ENCODE measurements at regions not wholly inside any gene's neighbourhood (a gene's known extent, or its start where the extent isn't known, plus 50 kb on each side); places are given as distances from the start of the nearest gene placed in this dataset.

DNA sequence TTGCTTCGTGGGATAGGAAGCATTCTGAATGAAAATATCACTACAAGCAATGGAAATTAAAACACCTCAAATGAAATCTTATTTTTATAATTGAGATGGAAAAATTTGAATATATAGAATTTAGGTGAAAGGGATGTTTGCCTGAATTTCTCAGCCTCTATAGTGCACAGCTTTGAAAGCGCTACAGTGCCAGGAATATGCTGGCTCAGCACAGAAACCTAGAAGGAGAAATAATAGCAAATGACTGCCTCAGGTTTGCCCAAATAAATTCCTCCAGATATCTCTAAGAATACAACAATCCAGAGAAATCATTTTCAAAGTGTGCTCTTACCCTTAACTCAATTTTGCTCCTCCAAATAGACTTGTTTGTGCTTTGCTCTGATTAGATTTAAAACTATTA, 141.1 kb upstream of the ZNF385D start:
- Histone ChIP-seq H2BK15ac (ENCODE audit: low read depth, low read length) (no peak overlapping the region), H4K8ac (replicated peaks; ENCODE audit: insufficient read length, low read depth, low read length) (no peak overlapping the region), H2AFZ (ENCODE audit: low read length) (no peak overlapping the region), H3K4me2 (ENCODE audit: insufficient read depth, insufficient read length, low read length) (no peak overlapping the region), H3T11ph (ENCODE audit: low read length) (no peak overlapping the region), H2BK12ac (ENCODE audit: insufficient read length, low read depth, low read length) (no peak overlapping the region), H2BK5ac (ENCODE audit: insufficient read length, low read length) (no peak overlapping the region), H3K4me1 (ENCODE audit: insufficient read depth, low read length) (no peaks in the 10 kb centered on the region), H4K20me1 (ENCODE audit: control insufficient read depth, insufficient read depth, insufficient read length) (no peaks in the 10 kb centered on the region), H3K79me1 (ENCODE audit: insufficient read depth, low read depth, low read length, poor library complexity, severe bottlenecking) (no peaks in the 10 kb centered on the region), H3K4ac (ENCODE audit: low read depth, low read length) (no peak overlapping the region), H4K5ac (ENCODE audit: insufficient read length, low read depth, low read length) (no peak overlapping the region), H2BK120ac (ENCODE audit: low read depth, low read length, poor library complexity, severe bottlenecking) (no peak overlapping the region), H3K79me2 (ENCODE audit: insufficient read depth, low read length) (no peaks in the 10 kb centered on the region), H3K9ac (ENCODE audit: extremely low read depth, insufficient read length, low read length) (no peak overlapping the region), H2BK20ac (ENCODE audit: low read depth, low read length, poor library complexity, severe bottlenecking) (no peak overlapping the region), H3K23me2 (ENCODE audit: insufficient read length, low read depth, low read length, poor library complexity, severe bottlenecking) (no peaks in the 10 kb centered on the region), H2AK5ac (ENCODE audit: insufficient read length, low read length) (no peak overlapping the region), H3K27ac (ENCODE audit: insufficient read length, low read depth, low read length) (no peak overlapping the region), H3K56ac (ENCODE audit: insufficient read length, low read depth, low read length) (no peak overlapping the region), H3K27me3 (ENCODE audit: insufficient read depth, low read length) (no peaks in the 10 kb centered on the region), H3K9me3 (ENCODE audit: control insufficient read depth, low read depth, low read length) (no peaks in the 10 kb centered on the region), H3K23ac (ENCODE audit: insufficient read length, low read depth, low read length) (no peak overlapping the region), H3K18ac (ENCODE audit: insufficient read length, low read depth, low read length) (no peak overlapping the region), H3K14ac (ENCODE audit: insufficient read depth, low read length) (no peak overlapping the region), H4K91ac (ENCODE audit: insufficient read length, low read depth, low read length) (no peak overlapping the region)
- no peaks in the 10 kb centered on the region for H3K27me3 Mint-ChIP-seq (ENCODE audit: low read depth)
- no peaks in the 10 kb centered on the region for H3K36me3 Mint-ChIP-seq (ENCODE audit: insufficient read depth in 1 of 3, low read depth in 3 of 3)
- H3K4me3 Mint-ChIP-seq, result no peak overlapping the region
- DNase-seq, result no peak
- no peak overlapping the region for H3K27ac Mint-ChIP-seq
- no peaks in the 10 kb centered on the region for H3K4me1 Mint-ChIP-seq
- TF ChIP-seq, protein P1, sequence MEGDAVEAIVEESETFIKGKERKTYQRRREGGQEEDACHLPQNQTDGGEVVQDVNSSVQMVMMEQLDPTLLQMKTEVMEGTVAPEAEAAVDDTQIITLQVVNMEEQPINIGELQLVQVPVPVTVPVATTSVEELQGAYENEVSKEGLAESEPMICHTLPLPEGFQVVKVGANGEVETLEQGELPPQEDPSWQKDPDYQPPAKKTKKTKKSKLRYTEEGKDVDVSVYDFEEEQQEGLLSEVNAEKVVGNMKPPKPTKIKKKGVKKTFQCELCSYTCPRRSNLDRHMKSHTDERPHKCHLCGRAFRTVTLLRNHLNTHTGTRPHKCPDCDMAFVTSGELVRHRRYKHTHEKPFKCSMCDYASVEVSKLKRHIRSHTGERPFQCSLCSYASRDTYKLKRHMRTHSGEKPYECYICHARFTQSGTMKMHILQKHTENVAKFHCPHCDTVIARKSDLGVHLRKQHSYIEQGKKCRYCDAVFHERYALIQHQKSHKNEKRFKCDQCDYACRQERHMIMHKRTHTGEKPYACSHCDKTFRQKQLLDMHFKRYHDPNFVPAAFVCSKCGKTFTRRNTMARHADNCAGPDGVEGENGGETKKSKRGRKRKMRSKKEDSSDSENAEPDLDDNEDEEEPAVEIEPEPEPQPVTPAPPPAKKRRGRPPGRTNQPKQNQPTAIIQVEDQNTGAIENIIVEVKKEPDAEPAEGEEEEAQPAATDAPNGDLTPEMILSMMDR (conservative IDR thresholded peaks at IDR 0.05), result no peak
- no CpG with 5 or more reads among the region's 2 CpGs for WGBS (ENCODE audit: extremely low coverage, insufficient read length, low lambda C conversion rate)
- no peaks in the 10 kb centered on the region for H3K9me3 Mint-ChIP-seq
